ENCODE measurements at regions not wholly inside any gene's neighbourhood (a gene's known extent, or its start where the extent isn't known, plus 50 kb on each side); places are given as distances from the start of the nearest gene placed in this dataset.

DNA sequence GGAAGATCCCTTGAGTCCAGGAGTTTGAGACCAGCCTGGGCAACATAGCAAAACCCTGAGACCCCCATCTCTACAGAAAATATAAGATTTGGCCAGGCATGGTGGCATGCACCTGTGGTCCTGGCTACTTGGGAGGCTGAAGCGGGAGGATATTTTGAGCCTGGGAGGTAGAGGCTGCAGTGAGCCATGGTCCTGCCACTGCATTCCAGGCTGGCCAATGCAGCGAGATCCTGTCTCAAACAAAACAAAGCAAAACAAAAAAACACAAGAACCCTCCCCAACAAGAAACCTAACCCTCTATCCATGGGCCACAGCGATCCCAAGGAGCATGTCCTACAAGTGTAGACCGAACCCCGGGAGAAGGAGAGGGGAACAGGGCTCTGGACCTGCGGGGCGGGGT lies 133.3 kb downstream of the MGAT5B start:
- no peaks in the 10 kb centered on the region for H3K36me3 Mint-ChIP-seq
- TF ChIP-seq, protein P1, sequence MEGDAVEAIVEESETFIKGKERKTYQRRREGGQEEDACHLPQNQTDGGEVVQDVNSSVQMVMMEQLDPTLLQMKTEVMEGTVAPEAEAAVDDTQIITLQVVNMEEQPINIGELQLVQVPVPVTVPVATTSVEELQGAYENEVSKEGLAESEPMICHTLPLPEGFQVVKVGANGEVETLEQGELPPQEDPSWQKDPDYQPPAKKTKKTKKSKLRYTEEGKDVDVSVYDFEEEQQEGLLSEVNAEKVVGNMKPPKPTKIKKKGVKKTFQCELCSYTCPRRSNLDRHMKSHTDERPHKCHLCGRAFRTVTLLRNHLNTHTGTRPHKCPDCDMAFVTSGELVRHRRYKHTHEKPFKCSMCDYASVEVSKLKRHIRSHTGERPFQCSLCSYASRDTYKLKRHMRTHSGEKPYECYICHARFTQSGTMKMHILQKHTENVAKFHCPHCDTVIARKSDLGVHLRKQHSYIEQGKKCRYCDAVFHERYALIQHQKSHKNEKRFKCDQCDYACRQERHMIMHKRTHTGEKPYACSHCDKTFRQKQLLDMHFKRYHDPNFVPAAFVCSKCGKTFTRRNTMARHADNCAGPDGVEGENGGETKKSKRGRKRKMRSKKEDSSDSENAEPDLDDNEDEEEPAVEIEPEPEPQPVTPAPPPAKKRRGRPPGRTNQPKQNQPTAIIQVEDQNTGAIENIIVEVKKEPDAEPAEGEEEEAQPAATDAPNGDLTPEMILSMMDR (conservative IDR thresholded peaks at IDR 0.05) = no peak
- no peak overlapping the region for H3K4me3 Mint-ChIP-seq
- H3K4me1 Mint-ChIP-seq (ENCODE audit: unreplicated experiment) = peaks cover 26% of the 10 kb centered on the region
- no peak for DNase-seq (ENCODE audit: extremely low spot score, unreplicated experiment)
- no peak overlapping the region for H3K27ac Mint-ChIP-seq
- no peaks in the 10 kb centered on the region for H3K9me3 Mint-ChIP-seq
- peaks cover 25% of the 10 kb centered on the region for H3K27me3 Mint-ChIP-seq

DNA sequence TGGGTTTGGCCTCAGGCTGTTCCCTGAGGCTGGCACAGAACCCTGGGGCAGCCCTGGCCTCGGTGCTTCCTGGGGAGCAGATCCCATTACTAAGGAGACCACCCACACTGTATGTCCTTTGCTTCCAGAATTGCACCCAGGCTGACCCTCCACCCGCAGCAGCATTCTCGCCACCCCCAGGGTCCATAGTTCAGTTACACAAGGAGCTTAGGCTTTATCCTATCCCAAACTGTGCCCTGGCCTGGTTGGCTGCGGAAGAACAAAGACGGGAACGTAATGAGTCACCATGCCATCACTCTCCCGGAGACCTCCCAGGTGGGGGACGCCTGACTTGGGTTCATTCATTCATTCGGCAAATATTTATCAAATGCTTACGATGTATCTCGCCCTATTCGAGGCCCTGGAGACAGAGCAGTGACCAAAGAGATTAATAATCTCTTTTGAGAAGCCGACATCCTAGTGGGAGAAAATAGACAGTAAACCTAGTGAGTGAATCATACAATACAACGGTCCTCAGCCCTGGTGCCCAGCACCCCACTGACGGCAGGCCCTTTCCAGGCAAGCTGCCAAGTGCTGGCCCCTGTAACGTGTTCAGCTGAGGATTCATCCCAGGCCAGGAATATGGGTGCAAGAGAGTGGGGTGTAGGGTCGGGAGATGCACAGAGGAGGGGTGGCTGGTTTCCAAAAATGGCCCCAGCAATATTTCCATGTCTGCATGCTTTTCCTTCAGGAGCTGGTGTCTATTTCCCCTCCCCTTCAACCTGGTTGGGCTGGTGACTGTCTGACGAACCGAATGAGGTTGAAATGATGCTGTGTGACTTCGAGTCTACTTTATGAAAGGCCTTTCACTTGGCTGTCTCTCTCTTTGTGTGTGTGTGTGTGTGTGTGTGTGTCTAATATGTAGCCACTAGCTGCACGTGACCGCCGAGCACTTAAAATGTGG lies 134.2 kb downstream of the MGAT5B start:
- DNase-seq (ENCODE audit: extremely low spot score, unreplicated experiment) = no peak

DNA sequence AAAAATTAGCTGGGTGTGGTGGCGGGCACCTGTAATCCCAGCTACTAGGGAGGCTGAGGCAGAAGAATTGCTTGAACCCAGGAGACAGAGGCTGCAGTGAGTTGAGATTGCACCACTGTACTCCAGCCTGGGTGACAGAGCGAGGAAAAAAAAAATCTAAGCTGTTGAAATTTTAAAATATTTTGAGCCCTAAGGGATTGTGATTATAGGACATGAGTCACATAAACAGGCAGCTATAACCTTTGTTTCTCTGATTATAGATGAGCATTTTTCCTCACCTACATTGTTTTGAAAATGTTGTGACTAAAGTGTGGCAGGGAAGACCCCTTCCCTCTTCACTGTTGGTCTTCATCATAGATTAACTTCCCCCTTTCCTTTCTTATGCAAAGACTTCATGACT lies 135.5 kb downstream of the MGAT5B start:
- TF ChIP-seq, protein P1 (conservative IDR thresholded peaks at IDR 0.05) = no peak
- Mint-ChIP-seq H3K27ac (no peak overlapping the region), H3K4me3 (no peak overlapping the region), H3K36me3 (no peaks in the 10 kb centered on the region), H3K27me3 (peaks cover 24% of the 10 kb centered on the region), H3K9me3 (no peaks in the 10 kb centered on the region), H3K4me1 (ENCODE audit: unreplicated experiment) (peaks cover 27% of the 10 kb centered on the region)
- DNase-seq (ENCODE audit: extremely low spot score, unreplicated experiment) = no peak

More for the DNA sequence above, 134.2 kb downstream of the MGAT5B start:
- TF ChIP-seq, protein P1 (conservative IDR thresholded peaks at IDR 0.05) = no peak
- no peaks in the 10 kb centered on the region for H3K9me3 Mint-ChIP-seq
- H3K27ac Mint-ChIP-seq = peak overlapping the region; percentile 30
- peaks cover 26% of the 10 kb centered on the region for H3K27me3 Mint-ChIP-seq
- H3K36me3 Mint-ChIP-seq = no peaks in the 10 kb centered on the region
- H3K4me1 Mint-ChIP-seq (ENCODE audit: unreplicated experiment) = peaks cover 31% of the 10 kb centered on the region
- no peak overlapping the region for H3K4me3 Mint-ChIP-seq

DNA sequence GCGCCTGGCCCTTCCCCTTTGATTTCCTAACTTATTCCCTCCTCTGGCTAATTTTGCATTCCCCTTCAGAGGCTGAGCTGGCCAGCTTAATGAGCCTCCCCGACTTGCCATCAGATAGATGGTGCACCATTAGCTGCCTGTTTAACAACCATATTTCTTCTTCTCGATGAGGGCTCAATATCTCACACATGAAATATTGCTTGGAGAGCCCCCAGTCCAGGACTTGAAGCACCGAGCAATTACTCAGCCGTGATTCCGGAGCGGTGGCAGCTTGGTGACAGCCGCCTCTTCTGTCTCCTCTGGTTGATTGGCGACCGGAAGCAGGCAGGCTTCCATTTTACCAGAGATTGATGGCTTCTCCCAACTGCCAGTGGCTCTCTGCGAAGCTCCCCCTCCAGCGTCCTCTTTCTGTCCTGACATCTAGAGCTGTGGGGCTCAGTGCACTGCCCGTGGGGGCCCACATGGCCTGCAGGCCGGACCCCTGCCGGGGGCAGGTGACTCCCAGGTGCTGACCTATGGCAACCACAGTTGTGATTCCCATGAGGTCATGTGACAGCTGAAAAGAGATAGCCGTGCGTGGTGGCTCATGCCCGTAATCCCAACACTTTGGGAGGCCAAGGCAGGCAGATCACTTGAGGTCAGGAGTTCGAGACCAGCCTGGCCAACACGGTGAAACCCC lies 133.7 kb upstream of the SEC14L1 start:
- Mint-ChIP-seq H3K9me3 (no peaks in the 10 kb centered on the region), H3K27ac (no peak overlapping the region), H3K4me3 (no peak overlapping the region), H3K36me3 (no peaks in the 10 kb centered on the region), H3K4me1 (ENCODE audit: unreplicated experiment) (peaks cover 22% of the 10 kb centered on the region), H3K27me3 (peaks cover 20% of the 10 kb centered on the region)
- DNase-seq (ENCODE audit: extremely low spot score, unreplicated experiment) = no peak
- TF ChIP-seq, protein P1 (conservative IDR thresholded peaks at IDR 0.05) = no peak

DNA sequence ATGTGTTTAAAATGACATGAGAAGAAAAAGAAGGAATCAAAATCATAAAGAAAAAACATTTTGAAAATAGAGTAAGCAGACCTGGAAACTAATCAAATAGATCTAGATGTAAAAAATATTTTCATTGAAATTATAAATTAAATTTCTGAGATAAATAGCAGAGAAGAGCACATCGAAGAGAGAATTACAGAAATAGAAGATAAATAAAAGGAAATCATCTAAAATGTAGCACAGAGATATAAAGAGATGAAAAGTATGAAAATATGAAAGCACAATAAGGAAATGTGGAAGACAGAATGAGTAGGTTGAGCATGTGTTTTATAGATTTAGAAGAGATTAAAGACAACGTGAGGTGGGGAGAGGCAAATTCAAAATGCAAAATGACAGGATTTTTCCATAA lies 130.9 kb upstream of the SEC14L1 start:
- H3K36me3 Mint-ChIP-seq = no peaks in the 10 kb centered on the region
- TF ChIP-seq, protein P1 (conservative IDR thresholded peaks at IDR 0.05) = no peak
- H3K9me3 Mint-ChIP-seq = no peaks in the 10 kb centered on the region
- H3K4me3 Mint-ChIP-seq = no peak overlapping the region
- peaks cover 17% of the 10 kb centered on the region for H3K27me3 Mint-ChIP-seq
- H3K4me1 Mint-ChIP-seq (ENCODE audit: unreplicated experiment) = peaks cover 16% of the 10 kb centered on the region
- no peak overlapping the region for H3K27ac Mint-ChIP-seq
- DNase-seq (ENCODE audit: extremely low spot score, unreplicated experiment) = no peak

All from type B pancreatic cell (in vitro differentiated cells).